ENCODE measurements at regions not wholly inside any gene's neighbourhood (a gene's known extent, or its start where the extent isn't known, plus 50 kb on each side); places are given as distances from the start of the nearest gene placed in this dataset.

DNA sequence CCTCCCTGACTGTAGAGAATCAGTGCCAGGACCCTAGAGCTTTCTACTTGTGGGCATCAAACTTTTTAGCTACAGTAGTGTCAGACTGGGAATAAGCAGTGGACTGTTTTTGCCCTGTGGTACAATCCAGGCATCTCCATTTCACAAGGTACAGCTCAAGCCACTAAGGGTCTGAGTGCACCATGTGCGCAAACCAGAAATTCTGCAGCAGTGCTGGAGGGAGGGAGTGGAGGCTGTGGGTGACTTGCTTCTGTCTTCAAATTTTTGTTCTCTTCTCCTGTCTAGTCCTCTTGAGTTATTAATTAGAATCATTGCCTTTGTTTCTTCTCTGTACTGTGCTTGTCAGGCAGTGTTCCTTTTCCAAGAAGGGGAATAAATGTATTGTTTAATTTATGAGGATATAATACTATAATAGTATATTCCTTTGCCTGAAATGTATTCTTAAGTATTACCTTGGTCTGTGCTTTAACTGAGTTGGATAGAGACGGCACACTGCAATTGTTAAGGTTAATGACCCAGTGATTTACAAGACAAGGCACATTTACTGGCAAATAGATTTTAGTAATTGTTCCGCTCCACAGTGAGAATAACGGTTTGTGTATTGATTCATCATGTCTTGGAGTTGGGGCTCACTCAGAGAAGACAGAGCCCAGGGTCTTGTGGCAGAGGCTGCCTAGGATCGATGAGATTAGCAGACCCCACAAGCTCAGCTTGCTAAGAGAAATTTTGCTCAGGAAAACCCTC lies 390.6 kb upstream of the CFAP20DC start:
- TF ChIP-seq POLR2A (IDR thresholded peaks at IDR 0.05) (no peak), CTCF (IDR thresholded peaks at IDR 0.05) (no peak)
- H3K36me3 ChIP-seq (replicated peaks in 1 of 2), result no peaks in the 10 kb centered on the region
- no peaks in the 10 kb centered on the region for H3K27me3 ChIP-seq
- no peak overlapping the region for H3K4me3 ChIP-seq
- H3K9me3 ChIP-seq (replicated peaks in 1 of 3), result no peaks in the 10 kb centered on the region
- H3K27ac ChIP-seq, result no peak overlapping the region
- no peaks in the 10 kb centered on the region for H3K4me1 ChIP-seq (replicated peaks in 1 of 2)
- intact Hi-C loops (cut with DNase I), result no loop called here
- no peak for DNase-seq
- 67 to 70% (median 67%) methylated on average over 5 of the region's 5 CpGs for WGBS, 4 donors

DNA sequence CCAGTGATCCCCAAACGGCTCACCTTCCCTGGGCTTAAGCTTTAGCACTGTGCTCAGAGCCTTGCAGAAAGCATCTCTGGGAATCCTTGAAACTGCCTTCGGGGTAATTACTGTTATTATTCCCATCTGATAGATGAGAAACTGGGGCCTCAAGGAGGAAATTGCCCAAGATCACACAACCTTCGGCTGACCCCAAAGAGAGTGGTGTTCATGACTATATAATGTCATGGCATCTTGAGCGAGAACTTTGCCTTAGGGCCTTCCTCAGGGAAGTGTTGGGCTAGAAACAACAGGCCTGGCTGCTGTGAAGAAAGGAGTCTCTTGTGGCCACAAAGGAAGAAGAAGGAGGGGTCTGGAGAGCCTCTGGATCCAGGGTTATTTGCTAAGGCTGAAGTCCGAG lies 388.7 kb upstream of the CFAP20DC start:
- H3K4me3 ChIP-seq, result no peak overlapping the region
- no peaks in the 10 kb centered on the region for H3K27me3 ChIP-seq
- intact Hi-C loops (cut with DNase I), result no loop called here
- no peaks in the 10 kb centered on the region for H3K4me1 ChIP-seq (replicated peaks in 1 of 2)
- H3K36me3 ChIP-seq (replicated peaks in 1 of 2), result no peaks in the 10 kb centered on the region
- 76 to 93% (median 90%) methylated on average over 4 to 5 of the region's 5 CpGs for WGBS, 4 donors
- no peaks in the 10 kb centered on the region for H3K9me3 ChIP-seq (replicated peaks in 1 of 3)
- no peak for DNase-seq
- TF ChIP-seq CTCF (IDR thresholded peaks at IDR 0.05) (no peak), POLR2A (IDR thresholded peaks at IDR 0.05) (no peak)
- H3K27ac ChIP-seq, result no peak overlapping the region

DNA sequence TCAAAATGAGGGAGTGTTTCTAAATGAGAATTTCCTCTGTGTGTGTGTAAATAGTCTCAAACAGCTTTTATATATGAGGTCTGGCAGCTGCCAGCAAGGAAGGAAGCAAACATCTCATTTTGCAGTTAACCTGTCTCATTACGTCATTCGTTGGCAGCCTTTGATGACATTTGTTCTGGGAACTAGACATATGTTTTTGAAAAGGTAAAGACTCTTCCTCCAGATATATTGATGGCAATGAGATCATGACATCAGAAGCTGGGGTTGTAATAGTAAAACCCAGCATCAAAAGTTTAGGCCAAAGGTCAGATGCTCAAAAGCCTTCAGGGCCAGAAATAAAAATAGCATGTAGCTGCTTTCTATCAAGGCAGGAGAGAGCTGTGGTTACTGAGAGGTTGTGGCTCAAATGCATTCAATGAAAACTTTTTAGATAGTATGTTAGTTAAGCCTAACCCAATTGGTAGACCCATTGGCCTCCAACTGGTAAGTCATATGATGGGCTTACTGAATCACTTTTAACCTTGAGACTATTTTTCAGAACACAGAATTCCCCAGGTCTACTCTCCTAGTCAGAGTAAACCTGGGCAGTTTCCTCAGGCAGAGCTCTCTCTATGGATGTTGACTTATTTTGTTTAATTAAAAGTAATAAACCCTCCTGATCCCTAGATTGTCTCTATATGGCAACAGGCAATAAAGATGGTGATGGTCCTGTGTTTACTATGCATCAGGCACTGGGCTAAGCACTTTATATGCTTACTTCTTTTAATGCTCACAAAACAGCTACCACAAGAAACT lies 386.5 kb upstream of the CFAP20DC start:
- 62 to 88% (median 80%) methylated on average over 2 of the region's 2 CpGs for WGBS, 4 donors
- TF ChIP-seq POLR2A (IDR thresholded peaks at IDR 0.05), result no peak
- TF ChIP-seq CTCF (IDR thresholded peaks at IDR 0.05), result no peak
- no peak overlapping the region for H3K4me3 ChIP-seq
- no peak overlapping the region for H3K27ac ChIP-seq
- no peaks in the 10 kb centered on the region for H3K9me3 ChIP-seq (replicated peaks in 1 of 3)
- H3K27me3 ChIP-seq, result no peaks in the 10 kb centered on the region
- DNase-seq, result no peak
- no peaks in the 10 kb centered on the region for H3K4me1 ChIP-seq (replicated peaks in 1 of 2)
- H3K36me3 ChIP-seq (replicated peaks in 1 of 2), result no peaks in the 10 kb centered on the region
- intact Hi-C loops (cut with DNase I), result no loop called here

- Histone ChIP-seq H3K9me3 (replicated peaks in 1 of 3) (no peaks in the 10 kb centered on the region), H3K27me3 (no peaks in the 10 kb centered on the region), H3K4me1 (replicated peaks in 1 of 2) (no peaks in the 10 kb centered on the region), H3K36me3 (replicated peaks in 1 of 2) (no peaks in the 10 kb centered on the region), H3K27ac (no peak overlapping the region), H3K4me3 (no peak overlapping the region)
- no peak for DNase-seq
- intact Hi-C loops (cut with DNase I), result no loop called here
- TF ChIP-seq POLR2A (IDR thresholded peaks at IDR 0.05), result no peak
- no peak for TF ChIP-seq CTCF (IDR thresholded peaks at IDR 0.05)
- 80 to 86% (median 84%) methylated on average over 4 of the region's 4 CpGs for WGBS, 4 donors
Measured at GRCh38 chr3:59433546-59433945, 383.7 kb upstream of the CFAP20DC start.
